Dendritic cell treated with granulocyte-macrophage colony-stimulating factor and Interleukin-4, amounts not matched to agents 40 ng/mL and 50 ng/mL, for 4 days (primary cell): ENCODE measurements at regions not wholly inside any gene's neighbourhood (a gene's known extent, or its start where the extent isn't known, plus 50 kb on each side); places are given as distances from the start of the nearest gene placed in this dataset.

ENCODE experiments used
- H3K27ac Mint-ChIP-seq: one replicate; pipeline ENCODE4 v1.8.0; 2022; ENCODE audit warnings: mild to moderate bottlenecking, mixed read lengths
- H3K27me3 Mint-ChIP-seq: one replicate; pipeline ENCODE4 v1.8.0; 2022; ENCODE audit warnings: mild to moderate bottlenecking, mixed read lengths
- H3K36me3 Mint-ChIP-seq: one replicate; pipeline ENCODE4 v1.8.0; 2022; ENCODE audit warnings: low read depth, mixed read lengths
- H3K4me1 Mint-ChIP-seq: one replicate; pipeline ENCODE4 v1.8.0; 2022; ENCODE audit warnings: low read depth, mixed read lengths
- H3K4me3 Mint-ChIP-seq: one replicate; pipeline ENCODE4 v1.8.0; 2022; ENCODE audit warnings: mild to moderate bottlenecking, moderate library complexity, mixed read lengths
- H3K9me3 Mint-ChIP-seq: one replicate; pipeline ENCODE4 v1.8.0; 2022; ENCODE audit warnings: mixed read lengths
- intact Hi-C: fragments of 100-400 bp; cut with micrococcal nuclease; formaldehyde crosslinking; loops from one replicate; pipeline ENCODE4 v1.15.0; 2022

DNA sequence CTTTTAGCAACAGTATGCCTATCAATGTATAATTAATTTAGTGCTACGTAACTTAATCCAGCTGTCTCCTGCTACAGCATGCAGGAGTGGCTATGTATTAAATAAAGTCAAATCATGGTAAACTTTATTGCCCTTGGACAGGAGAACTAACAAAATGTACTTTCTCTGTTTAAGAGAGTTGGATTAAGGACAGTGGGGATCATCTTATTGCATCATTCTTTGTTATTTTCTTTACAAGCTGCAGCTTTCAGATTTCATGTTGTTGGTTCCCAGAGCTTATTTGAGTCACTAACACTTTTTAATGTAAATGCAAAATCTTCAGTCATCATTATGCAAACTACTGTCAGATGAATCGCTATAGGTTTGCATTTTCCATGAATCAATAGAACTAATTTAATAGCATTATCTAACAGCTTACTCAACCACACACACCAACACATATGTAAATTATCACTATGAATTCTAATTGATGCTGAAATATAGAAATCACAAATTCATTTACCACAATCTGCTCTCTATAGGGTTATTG is 424.7 kb downstream of the MMUT start:
- no peak overlapping the region for H3K4me3 Mint-ChIP-seq
- intact Hi-C loops: no loop called here
- H3K9me3 Mint-ChIP-seq: peaks cover 15% of the 10 kb centered on the region
- no peaks in the 10 kb centered on the region for H3K27me3 Mint-ChIP-seq
- H3K27ac Mint-ChIP-seq: no peak overlapping the region
- no peaks in the 10 kb centered on the region for H3K4me1 Mint-ChIP-seq
- H3K36me3 Mint-ChIP-seq: no peaks in the 10 kb centered on the region

DNA sequence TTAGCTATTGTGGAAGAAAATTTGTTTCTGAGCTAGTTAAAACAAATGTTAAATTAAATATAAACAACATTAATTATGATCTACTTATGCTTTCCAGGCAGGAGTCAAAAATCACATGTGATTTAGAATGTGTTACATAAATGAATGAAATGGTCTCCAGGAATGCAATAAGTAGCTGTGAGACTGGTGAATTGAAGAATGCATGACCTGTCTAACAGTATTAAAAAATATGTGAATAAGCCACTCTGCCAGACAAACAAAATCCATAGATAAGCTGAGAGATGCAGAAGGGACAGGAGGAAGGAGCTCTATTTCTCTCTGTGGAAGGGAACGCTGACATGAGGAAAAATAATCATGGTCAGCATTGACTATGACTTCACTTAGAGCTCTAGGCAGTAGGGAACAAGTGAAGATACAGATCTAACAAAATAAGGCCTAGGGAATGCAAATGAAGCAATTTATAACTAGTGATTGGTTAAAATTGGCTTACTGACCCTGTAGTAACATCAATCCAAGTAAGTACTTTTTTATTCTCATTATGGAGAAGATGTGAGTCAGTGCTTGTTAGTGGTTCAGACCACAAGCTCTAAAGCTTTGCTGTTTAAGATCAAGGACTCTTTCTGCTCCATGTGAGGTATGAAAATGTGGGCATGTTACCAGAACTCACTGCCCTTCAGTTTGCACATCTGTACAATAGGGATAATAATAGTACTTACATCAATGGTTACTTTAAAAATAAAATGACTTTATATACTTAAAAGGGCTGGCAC is 432.6 kb downstream of the MMUT start:
- no peak overlapping the region for H3K4me3 Mint-ChIP-seq
- no peaks in the 10 kb centered on the region for H3K4me1 Mint-ChIP-seq
- H3K27me3 Mint-ChIP-seq: no peaks in the 10 kb centered on the region
- no peaks in the 10 kb centered on the region for H3K36me3 Mint-ChIP-seq
- H3K27ac Mint-ChIP-seq: no peak overlapping the region
- H3K9me3 Mint-ChIP-seq: peaks cover 9% of the 10 kb centered on the region
- intact Hi-C loops: no loop called here

DNA sequence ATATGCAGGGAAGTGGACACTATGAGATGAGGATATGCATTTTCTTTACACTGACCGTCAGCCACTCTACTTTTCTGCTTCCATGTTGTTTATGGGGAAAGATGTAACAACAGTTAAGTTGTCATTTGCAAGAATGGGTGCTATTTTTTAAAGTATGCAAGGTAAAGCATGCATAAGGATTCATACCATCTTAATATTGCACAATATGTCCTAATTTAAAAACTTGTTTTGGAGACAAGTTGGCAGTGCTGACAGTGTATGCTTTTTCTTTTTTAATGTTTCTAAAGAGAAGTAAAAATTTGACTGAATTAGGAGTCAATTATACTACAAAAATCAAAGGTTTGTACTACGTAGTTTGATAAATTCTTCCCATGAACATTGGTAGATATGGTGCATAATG is 435.4 kb downstream of the MMUT start:
- Mint-ChIP-seq H3K27me3 (no peaks in the 10 kb centered on the region), H3K9me3 (peaks cover 9% of the 10 kb centered on the region), H3K4me1 (no peaks in the 10 kb centered on the region)

DNA sequence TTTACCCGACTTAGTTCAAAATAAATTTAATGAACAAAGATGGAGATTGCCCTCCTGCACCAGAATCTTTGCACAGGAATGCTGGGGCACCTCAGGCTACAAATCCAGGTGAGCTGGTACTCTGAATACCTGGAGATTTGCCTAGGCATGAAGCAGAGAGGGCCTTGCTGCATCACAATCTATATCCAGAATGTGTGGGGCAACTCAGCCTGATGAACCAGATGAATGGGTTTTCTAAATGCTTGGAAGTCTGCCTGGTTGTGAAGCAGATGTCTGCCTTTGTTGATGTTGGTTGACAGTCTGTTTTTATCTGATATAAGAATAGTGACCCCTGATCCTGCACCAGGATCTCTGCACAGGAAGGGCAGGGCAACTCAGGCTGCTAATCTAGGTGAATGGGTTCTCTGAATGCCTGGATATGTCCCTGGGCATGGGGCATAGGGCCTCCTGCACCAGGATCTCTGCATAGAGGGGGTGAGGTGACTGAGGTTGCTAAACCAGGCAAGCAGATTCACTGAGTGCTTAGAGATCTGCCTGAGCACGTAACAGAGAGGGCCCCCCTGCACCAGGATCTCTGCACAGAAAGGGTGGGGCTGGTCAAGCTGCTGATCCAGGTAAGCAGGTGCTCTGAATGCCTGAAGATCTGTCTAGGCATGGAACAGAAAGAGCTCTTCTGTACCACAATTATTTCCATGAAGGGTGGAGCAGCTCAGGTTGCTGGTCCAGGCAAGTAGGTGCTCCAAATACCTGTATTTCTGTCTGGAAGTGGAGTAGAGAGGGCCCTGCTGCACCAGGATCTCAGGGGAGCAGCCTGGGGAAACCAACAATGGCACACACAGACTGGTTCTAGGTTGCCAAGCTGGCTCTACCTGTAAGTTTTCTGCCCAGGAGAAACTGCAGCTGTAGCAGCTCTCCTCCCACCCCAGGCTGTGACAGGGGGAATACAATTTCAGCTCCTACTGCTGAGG is 437.5 kb downstream of the MMUT start:
- H3K36me3 Mint-ChIP-seq: no peaks in the 10 kb centered on the region
- no peaks in the 10 kb centered on the region for H3K27me3 Mint-ChIP-seq
- no peak overlapping the region for H3K4me3 Mint-ChIP-seq
- peaks cover 9% of the 10 kb centered on the region for H3K9me3 Mint-ChIP-seq
- no peaks in the 10 kb centered on the region for H3K4me1 Mint-ChIP-seq
- H3K27ac Mint-ChIP-seq: no peak overlapping the region
- intact Hi-C loops: no loop called here

More for the DNA sequence above, 435.4 kb downstream of the MMUT start:
- Mint-ChIP-seq H3K36me3 (no peaks in the 10 kb centered on the region), H3K4me3 (no peak overlapping the region), H3K27ac (no peak overlapping the region)
- intact Hi-C loops: no loop called here

DNA sequence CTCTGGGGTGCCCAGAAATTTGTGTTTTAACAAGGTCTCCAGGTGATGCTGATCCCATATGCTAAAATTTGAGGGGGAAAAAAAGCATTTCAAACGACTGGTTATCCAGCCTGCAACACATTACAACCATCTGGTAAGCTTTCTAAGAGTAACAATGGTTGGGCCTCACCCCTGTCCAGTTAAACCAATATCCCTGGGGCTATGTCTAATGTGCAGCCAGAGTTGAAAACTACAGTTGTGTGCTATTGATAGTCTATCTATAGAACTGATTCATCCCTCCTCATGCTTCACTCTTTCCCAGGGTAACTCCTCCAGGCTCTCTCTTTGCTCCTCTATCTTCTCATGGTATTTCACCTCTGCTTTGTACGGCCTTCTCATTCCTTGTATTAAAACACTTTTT is 458.3 kb downstream of the MMUT start:
- intact Hi-C loops: no loop called here
- H3K9me3 Mint-ChIP-seq: peaks cover 21% of the 10 kb centered on the region
- no peaks in the 10 kb centered on the region for H3K4me1 Mint-ChIP-seq
- no peaks in the 10 kb centered on the region for H3K36me3 Mint-ChIP-seq
- H3K27me3 Mint-ChIP-seq: no peaks in the 10 kb centered on the region
- no peak overlapping the region for H3K27ac Mint-ChIP-seq
- H3K4me3 Mint-ChIP-seq: no peak overlapping the region

DNA sequence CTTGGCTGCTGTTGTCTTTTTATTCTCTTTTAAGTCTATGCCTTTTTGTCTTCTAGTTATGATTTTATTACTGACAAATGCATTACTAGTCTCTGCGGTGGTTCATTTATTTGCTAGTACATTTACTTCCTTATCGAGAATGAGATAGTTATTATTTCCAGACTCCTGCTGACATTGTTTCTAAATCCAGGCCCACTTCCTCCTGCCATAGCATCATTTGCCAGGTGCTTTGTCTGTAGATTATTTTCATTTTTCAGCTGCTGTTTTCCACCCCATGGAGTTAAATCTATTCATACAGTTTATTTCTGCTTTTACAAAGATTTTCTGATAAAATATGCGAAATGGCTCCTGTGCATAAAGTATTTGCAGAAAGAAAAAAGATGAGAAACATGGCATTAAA is 459.7 kb downstream of the MMUT start:
- H3K36me3 Mint-ChIP-seq: no peaks in the 10 kb centered on the region

DNA sequence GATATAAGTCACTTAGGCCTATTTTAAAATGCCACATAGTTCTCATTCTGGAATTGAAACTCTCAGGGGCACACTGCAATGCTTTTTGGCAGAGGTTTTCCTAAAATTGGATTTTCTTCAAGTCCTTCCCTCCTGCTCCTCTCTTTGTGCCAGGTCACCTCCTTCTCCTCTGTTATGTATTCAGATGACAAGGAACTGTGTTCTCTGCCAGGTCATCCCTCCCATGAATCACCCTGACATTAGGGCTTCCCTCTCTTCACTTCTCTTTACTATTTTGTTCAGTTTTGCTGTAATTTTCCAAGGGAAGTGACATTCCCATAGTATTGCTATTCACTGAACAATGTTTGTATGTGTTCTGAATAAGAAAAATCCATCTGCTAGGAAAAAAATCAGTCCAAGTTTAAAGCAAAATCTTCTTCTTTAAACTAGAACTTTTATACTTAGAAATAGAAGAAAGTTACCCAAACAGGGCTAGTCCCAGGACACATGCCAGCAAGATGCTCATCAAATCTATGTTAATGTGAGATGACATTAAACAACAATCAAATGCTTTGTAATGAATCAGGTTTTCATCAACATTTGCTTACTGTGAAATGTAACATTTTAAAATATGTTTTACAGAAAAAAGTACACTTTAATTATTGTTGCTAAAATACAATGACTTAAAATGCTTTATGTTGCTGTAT is 461.1 kb downstream of the MMUT start:
- H3K4me3 Mint-ChIP-seq: no peak overlapping the region
- no peaks in the 10 kb centered on the region for H3K36me3 Mint-ChIP-seq
- H3K4me1 Mint-ChIP-seq: no peaks in the 10 kb centered on the region
- intact Hi-C loops: no loop called here
- H3K9me3 Mint-ChIP-seq: no peaks in the 10 kb centered on the region
- H3K27ac Mint-ChIP-seq: no peak overlapping the region
- H3K27me3 Mint-ChIP-seq: no peaks in the 10 kb centered on the region

More for the DNA sequence above, 459.7 kb downstream of the MMUT start:
- intact Hi-C loops: no loop called here
- no peak overlapping the region for H3K27ac Mint-ChIP-seq
- no peak overlapping the region for H3K4me3 Mint-ChIP-seq
- peaks cover 9% of the 10 kb centered on the region for H3K9me3 Mint-ChIP-seq
- H3K4me1 Mint-ChIP-seq: no peaks in the 10 kb centered on the region
- no peaks in the 10 kb centered on the region for H3K27me3 Mint-ChIP-seq

DNA sequence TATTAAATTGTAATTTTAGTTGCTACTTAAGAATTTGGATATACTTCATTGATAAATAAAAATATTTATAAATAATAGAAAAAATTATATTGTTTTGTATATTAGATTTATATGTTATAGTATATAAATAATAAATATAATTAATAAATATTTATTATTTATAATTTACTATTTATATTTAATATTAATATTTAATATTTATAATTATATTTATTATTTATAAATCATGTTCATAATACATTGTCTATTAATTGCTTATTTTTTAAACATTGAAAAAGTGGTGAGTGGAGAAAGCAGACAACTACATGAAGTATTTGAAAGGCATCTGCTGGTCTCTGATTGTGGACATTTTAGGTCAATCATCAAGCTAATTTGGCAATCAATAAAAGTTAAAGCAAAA is 464.5 kb downstream of the MMUT start:
- Mint-ChIP-seq H3K36me3 (no peaks in the 10 kb centered on the region), H3K4me1 (no peaks in the 10 kb centered on the region), H3K4me3 (no peak overlapping the region), H3K9me3 (peaks cover 9% of the 10 kb centered on the region), H3K27me3 (no peaks in the 10 kb centered on the region), H3K27ac (no peak overlapping the region)
- intact Hi-C loops: no loop called here

DNA sequence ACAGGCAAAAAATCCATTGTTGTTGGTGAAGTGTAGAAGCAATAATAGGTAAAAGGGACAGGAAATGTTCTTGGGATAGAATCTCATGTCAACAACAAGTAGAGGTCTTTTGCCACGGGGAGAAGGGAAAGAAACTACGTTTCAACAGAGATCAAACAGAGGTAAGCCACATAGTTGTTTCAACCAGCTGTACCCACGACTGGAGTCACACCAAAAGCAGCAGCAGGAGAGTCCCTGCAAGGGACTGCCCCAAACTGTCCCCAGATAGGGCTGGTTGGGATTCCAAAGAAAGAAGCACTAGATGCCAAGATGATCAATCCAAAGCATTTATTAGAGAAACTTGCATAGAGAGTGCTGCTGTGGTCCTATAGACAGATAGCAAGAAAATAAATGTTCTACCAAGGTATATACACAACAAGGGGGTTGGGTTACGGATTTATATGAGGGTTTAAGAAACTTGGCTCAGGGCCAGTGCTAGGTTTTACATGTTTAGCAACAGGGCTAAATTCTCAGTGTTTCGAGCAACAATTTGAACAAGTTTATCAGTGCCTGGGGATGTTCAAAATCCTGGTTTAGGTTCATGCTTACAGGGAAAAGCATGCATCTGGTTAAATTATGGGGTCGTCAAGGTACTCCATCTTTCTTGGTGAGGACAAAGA is 466.5 kb downstream of the MMUT start:
- no peak overlapping the region for H3K4me3 Mint-ChIP-seq
- peaks cover 20% of the 10 kb centered on the region for H3K9me3 Mint-ChIP-seq
- intact Hi-C loops: no loop called here
- H3K27ac Mint-ChIP-seq: no peak overlapping the region
- H3K27me3 Mint-ChIP-seq: no peaks in the 10 kb centered on the region
- no peaks in the 10 kb centered on the region for H3K4me1 Mint-ChIP-seq
- H3K36me3 Mint-ChIP-seq: no peaks in the 10 kb centered on the region

DNA sequence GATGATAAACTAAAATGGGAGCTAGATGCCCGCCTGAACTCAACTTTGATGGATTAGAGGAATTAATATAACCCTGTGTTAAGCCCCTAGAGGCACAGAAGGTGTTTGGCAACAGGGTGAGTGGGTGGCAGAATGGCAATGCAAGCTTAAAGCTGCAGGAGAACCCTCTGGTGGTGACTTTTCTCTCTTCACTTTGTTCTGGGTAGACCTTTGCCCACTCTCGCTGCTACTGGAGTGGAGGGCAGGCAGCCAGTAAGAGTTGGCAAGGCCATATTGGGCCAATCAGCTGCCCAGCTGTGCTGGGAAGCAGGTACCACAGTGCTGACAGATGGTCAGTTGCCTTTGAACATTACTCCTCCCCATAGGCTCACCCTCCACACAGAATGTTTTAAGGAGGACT is 468.2 kb downstream of the MMUT start:
- H3K36me3 Mint-ChIP-seq: no peaks in the 10 kb centered on the region
- peaks cover 35% of the 10 kb centered on the region for H3K9me3 Mint-ChIP-seq
- intact Hi-C loops: no loop called here
- H3K4me3 Mint-ChIP-seq: no peak overlapping the region
- H3K27me3 Mint-ChIP-seq: no peaks in the 10 kb centered on the region
- no peak overlapping the region for H3K27ac Mint-ChIP-seq
- H3K4me1 Mint-ChIP-seq: no peaks in the 10 kb centered on the region

DNA sequence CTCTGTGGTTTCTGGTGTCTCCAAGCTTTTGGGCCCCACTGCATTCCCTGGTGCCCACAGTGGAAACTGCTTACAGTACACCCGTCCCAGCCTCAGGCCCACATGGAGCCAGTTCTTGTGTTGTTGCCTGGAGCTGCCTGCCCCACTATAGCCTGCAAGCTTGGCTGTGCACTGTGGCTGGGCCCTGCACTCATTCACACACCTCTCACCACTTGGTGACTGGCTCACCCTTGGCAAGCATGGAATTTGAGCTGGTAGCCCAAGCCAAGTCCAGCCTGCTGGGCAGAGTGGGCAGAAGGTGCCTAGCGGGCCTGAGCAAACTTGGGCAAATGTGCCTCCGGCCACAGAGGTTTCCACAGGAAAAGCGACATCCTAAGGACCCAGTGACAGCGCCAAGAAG is 472.3 kb downstream of the MMUT start:
- no peak overlapping the region for H3K4me3 Mint-ChIP-seq
- no peaks in the 10 kb centered on the region for H3K4me1 Mint-ChIP-seq
- H3K36me3 Mint-ChIP-seq: no peaks in the 10 kb centered on the region
- intact Hi-C loops: no loop called here
- H3K9me3 Mint-ChIP-seq: peaks cover 64% of the 10 kb centered on the region
- H3K27ac Mint-ChIP-seq: no peak overlapping the region
- H3K27me3 Mint-ChIP-seq: no peaks in the 10 kb centered on the region

DNA sequence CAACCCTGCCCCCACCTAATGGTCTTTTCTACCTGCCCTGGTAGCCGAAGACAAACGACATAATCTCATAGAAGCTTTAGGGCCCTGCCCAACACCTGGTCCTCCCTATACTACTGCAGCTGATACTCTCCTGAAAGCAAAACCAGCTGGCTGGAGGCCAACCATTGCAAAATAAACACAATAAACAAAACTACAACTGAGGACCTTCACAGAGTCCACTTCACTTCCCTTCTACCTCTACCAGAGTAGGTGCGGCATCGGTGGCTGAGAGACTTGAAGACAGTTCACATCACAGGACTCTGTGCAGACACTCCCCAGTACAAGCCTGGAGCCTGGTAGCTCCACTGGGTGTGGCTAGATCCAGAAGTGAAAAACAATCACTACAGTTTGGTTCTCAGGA is 476.2 kb downstream of the MMUT start:
- H3K36me3 Mint-ChIP-seq: no peaks in the 10 kb centered on the region
- H3K27ac Mint-ChIP-seq: no peak overlapping the region
- H3K9me3 Mint-ChIP-seq: peaks cover 84% of the 10 kb centered on the region
- no peaks in the 10 kb centered on the region for H3K27me3 Mint-ChIP-seq
- intact Hi-C loops: no loop called here
- no peak overlapping the region for H3K4me3 Mint-ChIP-seq
- no peaks in the 10 kb centered on the region for H3K4me1 Mint-ChIP-seq

DNA sequence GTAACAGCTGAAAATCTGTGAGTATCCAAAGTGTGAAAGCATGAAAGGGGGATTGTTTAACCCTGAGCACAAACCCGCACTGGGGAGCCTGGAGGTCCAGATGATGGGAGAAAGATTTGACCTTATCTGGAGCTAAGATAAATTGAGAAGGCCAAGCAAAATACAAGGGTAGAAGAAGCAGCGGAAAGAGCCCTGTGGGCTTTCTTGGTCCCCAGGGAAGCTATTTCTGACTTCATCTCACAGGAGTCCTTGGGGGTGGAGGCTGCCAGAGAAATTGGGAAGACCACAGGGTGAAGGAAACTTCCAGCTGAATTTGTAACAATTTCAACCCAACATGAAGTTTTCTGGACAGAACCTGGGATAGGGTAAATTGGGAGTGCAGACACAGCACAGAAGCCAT is 476.9 kb downstream of the MMUT start:
- intact Hi-C loops: no loop called here
- H3K4me3 Mint-ChIP-seq: no peak overlapping the region
- H3K9me3 Mint-ChIP-seq: peaks cover 78% of the 10 kb centered on the region
- H3K27me3 Mint-ChIP-seq: no peaks in the 10 kb centered on the region
- no peaks in the 10 kb centered on the region for H3K36me3 Mint-ChIP-seq
- H3K4me1 Mint-ChIP-seq: no peaks in the 10 kb centered on the region
- H3K27ac Mint-ChIP-seq: no peak overlapping the region
